Activated naive CD4-positive, alpha-beta T cell treated with Interleukin-2 at 50 U/mL for 16 hours (primary cell): ENCODE measurements at regions not wholly inside any gene's neighbourhood (a gene's known extent, or its start where the extent isn't known, plus 50 kb on each side); places are given as distances from the start of the nearest gene placed in this dataset.

Experiments used
- DNase-seq: peaks from one replicate; pipeline ENCODE4 v3.0.0-alpha.2; 2020

DNA sequence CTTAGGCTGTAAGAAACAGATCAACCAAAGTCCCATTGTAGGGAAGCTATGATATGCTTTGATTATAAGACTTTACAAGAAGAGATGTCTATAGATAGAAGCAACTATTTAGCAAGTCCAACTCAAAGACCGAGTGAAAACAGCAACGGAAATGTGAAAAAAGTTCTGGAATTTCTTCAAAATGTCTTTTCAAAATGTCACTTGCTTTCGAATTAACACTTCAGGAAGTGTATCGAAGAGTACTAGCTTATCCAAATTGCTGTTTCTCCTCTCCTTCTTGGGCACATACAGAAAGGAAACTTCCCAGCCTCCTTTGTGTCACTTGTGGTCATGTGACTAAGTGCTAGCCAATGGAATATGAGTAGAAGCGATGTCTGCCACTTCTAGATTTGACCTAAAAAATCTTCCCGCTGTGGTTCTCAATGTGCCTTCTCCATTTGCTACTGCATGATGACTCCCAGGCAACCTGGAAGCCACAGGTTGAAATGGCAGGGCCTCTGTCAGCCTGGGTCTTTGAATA lies 89.9 kb downstream of the TSEN15 start:
- no peak for DNase-seq

DNA sequence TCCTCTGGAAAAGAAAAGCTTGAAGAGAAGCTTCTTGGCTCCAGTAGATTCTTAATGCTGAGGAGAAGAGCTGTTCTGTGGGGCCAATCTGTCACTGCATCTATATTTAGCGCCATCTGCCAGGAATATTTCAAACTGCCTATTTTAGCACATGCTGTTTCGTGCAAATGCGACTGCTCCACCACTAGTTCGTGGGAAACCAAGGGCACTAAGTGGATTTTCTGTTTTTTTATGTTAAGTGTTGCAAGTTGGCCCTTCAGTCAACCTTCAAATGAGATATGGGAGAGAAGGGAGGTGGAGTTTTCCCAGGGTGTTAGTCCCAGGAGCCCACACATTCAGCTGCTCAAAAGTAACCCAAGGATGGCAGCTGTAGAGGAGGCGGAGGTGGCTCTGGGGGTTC lies 91.9 kb downstream of the TSEN15 start:
- no peak for DNase-seq

DNA sequence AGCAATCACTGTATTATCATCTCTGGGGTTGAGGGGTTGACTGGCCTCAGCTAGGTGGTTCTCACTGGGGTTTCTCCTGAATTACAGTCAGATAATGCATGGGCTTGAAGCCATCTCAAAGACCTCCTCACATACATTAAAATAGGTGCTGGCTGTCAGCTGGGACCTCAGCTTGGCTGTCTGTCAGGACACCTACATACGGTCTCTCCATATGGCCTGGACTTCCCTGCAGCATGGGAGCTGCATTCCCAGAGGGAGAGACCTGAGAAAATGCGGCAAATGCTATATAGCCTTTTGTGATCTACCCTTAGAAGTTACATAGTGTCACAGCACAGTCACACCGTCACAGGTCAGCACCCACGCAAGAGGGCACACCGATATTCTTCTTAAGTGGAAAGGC lies 93.6 kb downstream of the TSEN15 start:
- no peak for DNase-seq

DNA sequence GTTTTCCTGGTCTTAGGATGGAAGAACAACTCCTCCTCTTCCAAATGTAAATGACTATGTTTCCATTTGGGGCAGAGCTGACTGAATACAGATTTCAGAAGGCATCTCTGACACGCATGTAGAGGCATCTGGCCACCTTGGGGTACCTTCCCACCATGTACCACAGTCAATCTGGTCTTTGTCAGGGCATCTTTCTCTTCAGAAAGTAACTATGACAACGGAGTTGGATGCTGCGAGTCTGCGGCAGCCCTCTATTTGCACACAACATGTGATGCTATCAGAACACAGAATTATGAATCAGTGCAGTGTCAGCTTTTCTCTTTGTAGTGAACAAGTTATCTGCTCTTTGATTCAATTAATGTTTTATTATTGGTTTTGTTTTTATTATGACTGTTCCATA lies 94.7 kb downstream of the TSEN15 start:
- no peak for DNase-seq

DNA sequence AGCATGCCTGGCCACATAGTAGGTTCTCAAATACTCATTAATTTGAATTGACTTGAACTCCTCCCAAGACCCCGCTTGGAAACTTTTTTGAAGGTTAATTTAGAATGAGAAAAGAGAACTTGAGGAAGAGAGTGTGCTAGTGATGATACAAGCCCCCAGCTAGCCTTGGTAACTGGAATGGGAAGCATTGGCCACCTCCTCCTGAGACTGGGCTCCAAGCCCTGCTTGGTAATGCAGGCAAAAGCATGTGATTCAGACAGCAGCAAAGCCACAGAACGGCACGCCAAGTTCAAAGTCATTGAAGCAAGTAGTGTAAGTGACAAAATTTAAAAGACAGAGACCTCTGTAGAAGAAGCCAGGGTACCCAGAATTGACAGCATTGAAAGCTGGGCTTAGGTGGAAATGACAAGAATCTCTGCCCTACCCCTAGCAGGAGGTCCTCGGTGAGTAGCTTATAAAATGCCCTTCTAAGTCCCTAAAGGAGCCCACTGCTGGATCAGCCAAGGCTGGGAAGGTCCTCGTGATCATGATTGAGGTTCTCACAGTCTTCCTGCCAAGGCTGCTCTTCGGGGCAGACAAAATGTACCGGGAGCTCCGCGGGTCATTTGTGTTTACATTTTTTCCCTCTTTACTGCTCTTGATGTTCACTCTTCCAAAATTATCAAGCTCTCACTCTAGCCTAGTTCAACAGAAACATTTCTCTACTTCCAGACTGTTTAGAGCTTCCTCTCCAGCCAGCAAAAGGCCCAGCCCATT lies 99.4 kb downstream of the TSEN15 start:
- no peak for DNase-seq

DNA sequence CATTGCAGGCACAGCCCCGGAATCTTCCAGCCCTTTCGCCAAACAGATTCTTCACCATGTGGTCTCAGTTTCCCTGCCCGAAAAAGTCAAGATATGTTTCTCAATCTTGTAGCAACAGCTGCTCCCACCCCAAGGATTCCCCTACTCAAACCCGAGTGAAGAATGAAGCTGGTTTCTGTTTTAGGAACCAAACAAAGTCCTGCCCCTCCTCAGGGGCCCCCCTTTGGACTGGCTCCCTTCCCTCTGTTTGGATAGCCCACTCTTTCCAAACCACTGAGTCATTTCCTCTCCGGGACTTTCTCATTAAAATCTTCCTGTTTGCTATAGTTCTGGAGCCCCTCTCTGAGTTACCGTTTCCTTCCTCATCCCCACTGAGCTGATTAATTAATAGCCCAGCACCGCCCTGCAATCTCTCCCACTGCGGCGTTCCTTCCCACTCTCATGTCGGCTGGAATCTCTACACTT lies 100.9 kb downstream of the TSEN15 start:
- no peak for DNase-seq

DNA sequence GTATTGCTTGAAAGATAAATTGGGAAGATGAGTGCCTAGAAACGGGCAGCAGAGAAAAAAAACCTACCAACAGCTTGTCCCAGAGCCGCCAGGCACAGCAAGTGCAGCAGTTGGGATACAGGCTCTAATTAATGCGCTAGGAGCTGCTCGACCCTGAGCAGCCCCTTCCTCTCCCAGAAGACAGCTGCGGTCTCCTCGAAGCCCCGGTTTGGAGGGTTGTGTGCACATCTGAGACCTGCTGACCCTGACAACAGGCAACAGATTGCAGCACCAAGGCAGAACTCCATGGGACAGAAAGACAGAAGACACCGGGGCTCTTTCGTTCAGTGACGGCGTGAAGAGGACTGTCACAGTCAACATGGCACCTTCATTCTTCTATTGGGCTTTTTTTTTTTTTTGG lies 101.4 kb downstream of the TSEN15 start:
- no peak for DNase-seq

DNA sequence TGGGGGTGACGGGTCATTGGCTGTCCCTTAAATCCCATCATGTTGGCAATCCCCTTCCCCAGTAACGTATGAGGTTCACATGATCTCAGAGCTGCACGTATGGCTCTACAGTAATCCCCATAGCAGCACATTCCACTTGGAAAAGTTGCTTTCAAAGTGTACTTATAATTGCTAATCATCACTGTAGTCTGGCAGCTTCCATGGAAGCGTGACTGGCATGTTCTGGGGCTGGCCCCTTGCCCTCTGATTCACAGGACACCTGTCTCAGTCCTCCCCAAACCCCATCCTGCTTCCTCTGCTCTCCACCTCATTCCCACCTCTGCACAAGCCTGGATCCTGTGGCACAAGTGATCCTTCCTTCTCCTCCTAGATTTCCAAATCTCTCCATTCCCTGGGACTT lies 102.2 kb downstream of the TSEN15 start:
- DNase-seq: no peak

DNA sequence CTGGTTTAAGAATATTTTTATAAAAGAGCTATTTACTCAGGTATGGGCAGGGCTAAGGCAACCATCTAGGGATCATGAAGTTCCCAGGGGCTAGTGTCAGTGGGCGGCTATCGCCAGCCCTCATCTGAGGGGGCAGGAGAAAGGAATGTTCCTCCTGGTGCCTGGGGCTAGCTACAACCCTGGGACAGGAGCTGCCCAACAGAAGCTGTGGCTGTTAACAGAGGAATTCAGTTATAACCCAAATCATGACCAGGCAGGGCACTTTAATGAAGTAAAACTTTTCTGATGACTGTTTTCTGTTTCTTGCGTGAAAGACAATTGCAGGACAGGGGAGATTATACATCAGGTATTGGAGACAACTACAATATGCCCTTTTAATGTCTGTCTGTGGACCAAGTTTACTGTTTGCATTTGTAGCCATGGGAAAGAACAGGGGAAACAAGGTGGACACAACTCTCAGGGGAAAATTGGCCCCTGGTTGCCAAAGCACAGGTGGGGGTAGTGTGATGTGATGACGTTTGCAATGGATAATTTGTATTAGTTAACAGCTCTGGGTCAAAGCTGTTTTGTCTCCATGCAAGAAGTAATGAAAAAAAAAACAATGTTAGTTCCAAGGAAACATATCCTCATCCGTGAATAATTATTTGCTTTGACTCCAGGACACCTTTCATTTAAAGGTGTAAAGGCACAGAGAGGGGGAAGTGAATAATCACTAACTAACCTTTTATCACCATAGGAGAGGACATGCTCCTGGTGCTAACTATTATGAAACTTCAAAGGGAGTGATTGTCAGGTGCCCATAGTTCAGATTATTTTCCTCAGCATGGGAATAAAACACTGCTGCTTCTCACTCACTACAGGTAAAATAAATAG lies 105.2 kb downstream of the TSEN15 start:
- DNase-seq: no peak

DNA sequence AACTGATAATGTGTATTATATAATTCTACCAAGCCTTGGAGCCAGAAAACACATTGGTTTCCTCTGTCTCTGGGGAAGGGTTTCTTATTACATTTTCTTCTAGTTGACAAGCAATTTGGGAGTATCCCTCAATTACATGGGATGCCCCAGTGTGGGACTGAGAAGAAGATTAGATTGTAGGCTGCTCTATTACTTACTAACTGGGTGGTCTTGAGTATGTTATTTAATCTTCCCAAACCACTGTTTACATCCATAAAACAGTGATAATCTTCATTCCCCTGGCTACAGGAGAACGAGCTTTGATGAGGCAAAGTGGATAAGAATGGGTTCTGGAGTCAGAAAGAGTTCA lies 105.8 kb downstream of the TSEN15 start:
- DNase-seq: no peak

DNA sequence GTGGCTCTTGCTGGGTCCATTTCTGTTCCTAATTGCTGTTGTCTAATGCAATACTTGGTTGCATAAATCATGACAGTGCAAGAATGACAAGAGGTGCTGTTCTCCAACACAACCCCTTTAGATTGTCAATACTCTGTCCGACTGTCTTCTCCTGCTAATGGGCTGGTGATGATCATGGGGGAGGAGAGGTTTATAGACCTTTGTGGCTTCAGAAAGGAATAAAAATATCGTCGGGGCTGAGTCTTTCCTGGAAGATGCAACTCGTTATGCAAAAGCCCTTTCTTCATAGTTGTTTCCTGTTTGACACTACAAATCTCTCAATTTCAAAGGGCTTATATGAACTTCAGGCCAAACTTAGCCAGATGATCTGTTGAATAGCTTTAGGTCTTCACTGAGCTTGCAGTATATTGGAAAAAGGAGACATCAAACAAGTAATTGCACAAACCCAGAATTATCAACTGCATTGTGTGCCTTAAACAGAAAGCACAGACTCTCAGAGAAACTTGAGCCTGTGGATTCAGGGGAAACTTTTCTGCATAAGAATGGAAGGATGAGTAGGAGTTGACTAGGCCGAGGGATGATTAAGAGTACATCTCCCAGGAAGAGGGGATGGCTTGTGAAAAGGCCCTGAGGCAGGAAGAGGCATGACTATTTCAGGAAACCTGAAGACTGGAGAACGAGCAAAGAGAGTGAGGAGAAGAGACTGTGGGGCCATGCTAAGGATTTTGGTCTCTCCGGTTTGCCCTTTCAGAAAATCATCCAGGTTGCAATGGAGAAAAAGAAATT lies 107.6 kb downstream of the TSEN15 start:
- DNase-seq: no peak

DNA sequence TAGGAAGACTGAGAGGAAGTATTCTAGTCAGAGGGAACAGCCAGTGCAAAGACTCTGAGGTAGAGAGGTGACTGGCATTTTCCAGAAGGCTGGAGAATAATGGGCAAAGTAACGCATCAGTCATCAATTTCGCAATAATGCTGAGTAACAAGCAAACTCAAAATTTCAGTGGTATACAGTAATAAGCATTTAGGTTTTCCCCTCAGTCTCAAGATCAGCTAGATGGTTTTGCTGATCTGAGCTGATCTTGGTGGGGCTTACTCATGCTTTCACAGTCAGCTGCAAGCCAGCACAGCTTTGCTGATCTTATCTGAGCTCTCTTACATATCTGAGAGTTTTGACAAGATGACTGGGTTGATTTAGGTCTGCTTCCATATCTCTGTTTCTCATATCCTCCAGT lies 108.7 kb downstream of the TSEN15 start:
- DNase-seq: peak; percentile 50

DNA sequence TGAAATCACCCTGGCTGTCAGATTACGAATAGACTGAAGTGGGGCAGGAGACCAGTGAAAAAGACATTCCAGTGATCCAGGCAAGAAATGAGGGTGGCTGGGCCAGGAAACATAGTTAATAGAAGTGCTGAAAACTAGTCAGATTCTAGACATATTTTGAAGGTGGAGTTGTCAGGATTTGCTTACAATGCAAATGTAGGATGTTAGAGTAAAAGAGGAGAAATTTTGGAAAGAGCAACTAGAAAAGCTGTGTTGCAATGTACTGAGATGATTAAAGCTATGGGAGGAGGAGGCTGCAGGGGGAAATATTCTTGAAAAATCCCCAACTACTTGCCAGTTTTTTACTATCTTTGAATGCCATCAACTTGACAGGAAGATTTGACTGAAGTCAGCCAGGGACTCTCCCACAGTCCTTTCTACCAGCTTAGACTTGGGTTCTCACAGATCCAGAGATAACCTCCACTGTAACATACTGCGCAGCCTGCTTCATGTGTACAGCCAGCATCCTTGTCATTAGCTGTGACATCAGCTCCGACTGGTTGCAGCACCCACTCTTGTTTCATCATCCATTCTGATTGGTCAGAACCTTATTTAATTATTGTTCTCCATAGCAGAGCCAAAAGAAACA lies 109.7 kb downstream of the TSEN15 start:
- DNase-seq: peak; percentile 24

DNA sequence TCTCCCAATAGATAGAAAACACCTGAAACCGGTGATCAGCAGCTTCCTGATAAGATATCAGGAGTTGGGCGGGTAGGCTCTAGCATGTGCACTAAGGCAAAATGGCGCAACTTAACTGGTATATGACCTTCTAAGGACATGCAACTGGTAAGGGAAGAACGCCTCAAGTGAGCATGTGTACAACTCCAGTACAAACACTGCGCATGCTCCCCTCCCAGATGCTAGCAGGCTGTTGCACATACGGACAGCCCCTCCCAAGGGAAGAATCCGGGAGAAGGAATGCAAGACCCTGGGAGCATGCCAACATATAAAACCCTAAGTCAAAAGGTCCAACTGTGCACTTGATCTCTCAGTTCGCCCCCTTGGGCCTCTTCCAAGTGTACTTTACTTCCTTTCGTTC lies 110.8 kb downstream of the TSEN15 start:
- DNase-seq: no peak

DNA sequence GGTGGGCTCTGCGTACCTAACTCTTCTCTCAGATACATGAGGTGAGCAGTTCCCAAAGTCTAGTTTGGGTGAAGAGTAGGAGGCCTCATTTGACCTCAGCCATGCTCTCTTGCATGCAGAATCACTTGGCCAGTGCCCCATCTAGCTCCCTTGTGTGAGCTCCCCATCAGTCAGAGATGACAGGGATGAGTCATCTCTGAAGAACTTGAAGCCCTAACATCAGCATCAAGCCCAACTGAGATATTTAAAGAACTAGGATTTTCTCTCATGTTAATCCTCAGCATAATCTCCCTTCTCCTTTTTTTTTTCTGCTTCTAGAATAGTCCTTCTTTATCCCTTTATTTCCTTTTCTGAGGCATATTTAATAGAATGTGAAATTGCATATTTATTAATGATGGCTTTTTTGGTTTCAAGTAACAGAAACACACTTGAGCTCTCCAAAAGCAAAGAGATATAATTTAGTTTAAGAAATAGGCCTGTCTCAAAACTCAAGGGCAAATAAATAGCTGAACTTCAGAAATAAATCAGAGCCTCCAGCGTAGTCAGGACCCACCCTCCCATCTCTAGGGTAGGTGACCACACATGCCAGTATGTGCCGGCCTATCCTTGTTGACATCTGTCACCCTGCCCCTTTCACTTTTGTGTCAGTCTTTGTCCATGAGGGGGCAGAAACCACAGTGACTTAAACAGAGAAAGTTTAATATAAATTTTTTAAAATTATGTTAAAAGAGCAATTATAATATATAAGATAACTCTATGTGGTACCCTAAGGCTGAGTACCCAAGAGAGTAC lies 112.3 kb downstream of the TSEN15 start:
- no peak for DNase-seq

DNA sequence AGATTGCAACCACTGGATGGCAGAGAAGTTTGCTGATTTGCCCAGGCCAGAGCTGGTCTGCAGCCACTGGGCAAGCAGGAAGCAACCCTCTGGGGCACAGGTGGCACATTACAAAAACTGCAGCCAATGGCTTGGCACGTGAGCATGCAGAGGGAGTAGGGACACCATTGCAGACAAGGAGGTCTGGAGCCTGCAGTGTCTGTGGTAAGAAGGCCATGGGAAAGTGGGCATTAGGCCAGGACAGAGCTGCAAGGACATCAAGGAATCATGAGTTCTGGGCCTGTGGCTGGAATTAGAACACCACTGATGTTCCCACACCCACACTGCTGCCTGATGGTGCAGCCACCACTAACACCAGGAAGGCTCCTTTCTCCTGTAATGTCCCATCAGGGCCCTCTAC lies 113.0 kb downstream of the TSEN15 start:
- no peak for DNase-seq

DNA sequence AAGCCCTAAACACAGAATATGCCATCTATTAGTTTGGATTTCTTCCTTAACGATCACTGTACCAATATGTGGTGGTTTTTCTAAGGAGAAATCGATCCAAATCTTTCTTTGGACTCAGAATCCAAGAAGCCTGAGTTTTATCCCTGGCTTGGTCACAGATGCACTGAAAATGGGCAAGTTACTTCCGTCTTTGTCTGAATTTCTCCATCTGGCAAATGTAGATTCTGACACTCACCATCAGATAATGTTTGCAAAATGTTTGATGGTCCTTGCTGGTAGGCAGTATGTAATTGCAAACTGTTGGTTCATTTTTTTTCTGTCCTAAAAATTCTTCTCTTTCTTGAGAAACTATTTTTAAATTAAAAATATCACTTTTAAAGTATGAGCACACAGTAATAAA lies 115.0 kb downstream of the TSEN15 start:
- no peak for DNase-seq

DNA sequence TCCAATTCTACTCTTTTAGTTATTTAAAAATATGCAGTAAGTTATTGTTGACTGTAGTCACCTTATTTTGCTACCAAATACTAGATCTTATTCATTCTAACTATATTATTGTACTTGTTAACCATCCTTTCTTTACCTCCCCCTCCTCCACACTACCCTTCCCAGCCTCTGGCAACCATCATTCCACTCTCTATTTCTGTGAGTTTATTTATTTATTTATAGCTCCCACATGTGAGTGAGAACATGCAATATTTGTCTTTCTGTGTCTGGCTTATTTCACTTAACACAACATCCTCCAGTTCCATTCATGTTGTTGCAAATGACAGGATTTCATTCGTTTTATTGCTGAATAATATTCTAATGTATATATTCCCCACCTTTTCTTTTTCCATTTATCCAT lies 115.8 kb downstream of the TSEN15 start:
- no peak for DNase-seq

DNA sequence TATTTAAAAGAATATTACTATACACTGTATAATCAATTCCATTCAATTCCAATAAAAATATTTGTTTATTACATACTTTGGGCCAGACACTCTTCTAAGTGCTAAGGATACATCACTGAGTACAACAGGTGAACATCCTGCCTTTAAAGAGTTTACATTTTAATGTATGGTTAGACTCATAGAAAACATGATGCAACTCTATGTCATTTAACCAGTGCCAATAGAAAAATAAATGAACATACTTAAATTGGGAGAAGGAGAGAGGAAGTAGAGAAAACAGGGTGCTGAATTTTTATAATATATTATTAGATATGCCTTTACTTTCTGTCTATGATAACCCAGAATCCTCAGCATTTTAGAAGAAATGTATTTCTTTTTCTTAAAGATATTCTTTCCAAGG lies 119.2 kb downstream of the TSEN15 start:
- no peak for DNase-seq

DNA sequence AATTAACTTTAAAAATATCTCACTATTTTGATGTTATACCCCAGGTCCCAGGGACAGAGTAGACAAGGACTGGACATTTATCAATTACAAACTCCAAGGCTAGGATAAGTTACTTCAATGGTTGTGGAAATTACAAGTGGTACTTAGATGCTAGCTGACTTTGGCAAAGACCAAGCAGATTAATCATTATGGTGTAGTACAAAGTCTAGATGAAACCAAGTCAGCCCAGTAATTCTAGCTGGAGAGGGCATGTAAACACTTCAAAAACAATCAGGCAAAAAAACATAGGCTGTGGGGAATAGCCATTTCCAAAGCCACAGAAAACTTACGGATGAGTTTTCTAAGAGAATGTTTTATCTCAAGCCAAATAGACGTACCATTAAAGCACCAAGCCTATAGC lies 124.5 kb downstream of the TSEN15 start:
- no peak for DNase-seq

DNA sequence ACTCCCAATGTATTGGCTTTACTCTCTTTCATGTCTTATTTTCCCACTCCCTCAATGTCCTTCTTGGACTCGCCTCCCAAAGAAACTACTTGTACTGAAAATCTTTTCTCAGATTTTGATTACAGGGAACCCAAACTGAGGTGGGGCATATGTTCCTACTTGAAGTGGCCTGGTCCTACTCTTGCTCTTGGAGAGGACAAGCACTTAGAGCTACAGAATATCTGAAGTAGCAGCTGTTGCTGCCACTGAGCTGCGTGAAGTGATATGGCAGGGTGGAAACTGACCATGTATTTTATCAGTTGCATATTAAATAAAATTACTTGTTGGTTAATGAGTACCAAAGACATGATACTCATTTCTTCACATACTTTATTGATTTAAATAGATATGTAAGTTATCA lies 129.5 kb downstream of the TSEN15 start:
- no peak for DNase-seq

DNA sequence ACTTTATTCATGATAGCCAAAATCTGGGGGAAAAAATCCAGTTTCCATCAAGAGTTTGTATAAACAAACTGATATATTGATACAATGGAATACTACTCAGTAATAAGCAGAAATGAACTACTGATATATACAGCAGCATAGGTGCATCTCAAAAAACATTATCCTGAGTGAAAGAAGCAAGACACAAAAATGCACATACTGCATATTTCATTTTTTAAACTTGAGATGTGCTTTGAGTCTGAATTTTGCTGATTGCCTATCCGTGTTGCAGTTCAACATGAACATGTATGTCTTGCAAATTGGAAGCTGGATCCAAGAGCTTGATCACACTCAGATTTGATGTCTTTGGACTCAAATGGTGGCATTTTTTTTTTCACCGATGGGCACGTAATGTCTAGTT lies 132.4 kb downstream of the TSEN15 start:
- DNase-seq: no peak
